Peyer's patch (tissue), 4 donors: ENCODE measurements at regions not wholly inside any gene's neighbourhood (a gene's known extent, or its start where the extent isn't known, plus 50 kb on each side); places are given as distances from the start of the nearest gene placed in this dataset.

Experiments
- POLR2A ChIP-seq, 2 donors: fragments of 450-650 bp; IDR thresholded peaks; one replicate each; pipeline ENCODE4 v1.5.1; 2017; ENCODE audit warnings: antibody characterized with exemption in 2 of 2, mild to moderate bottlenecking in 2 of 2, moderate library complexity in 2 of 2
- TF ChIP-seq, protein P1 (sequence below), 6 experiments: fragments of 450-650 bp in 4 of 6; fragments of 200-600 bp in 2 of 6; sonication (generic) in 1 of 6; IDR thresholded peaks; one replicate each; pipeline ENCODE4 v1.5.1; 2017 to 2019; ENCODE audit warnings: antibody characterized with exemption in 6 of 6, mild to moderate bottlenecking in 3 of 6, moderate library complexity in 1 of 6

DNA sequence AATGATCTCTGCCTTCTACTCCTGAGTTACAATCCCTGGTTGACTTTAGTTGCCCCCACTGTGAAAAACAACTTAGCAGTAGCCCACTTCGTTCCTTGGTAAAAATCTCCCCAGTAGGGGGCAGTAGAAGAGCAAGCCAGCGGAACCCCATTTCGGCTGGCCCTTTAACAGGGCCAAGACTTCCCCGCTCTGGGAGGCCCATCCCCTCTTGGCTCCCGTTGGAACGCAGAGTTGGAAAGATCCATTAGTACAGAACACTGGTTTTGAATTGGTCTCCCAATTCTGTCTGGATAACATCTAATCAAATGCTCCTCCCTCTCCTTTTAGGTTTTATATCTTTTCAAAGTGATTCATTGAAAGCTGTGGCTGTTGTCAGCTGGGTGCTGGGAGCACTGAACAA is 1133.3 kb downstream of the BCL11B start:
- TF ChIP-seq POLR2A (IDR thresholded peaks at IDR 0.05), result no peak
- TF ChIP-seq, protein P1, sequence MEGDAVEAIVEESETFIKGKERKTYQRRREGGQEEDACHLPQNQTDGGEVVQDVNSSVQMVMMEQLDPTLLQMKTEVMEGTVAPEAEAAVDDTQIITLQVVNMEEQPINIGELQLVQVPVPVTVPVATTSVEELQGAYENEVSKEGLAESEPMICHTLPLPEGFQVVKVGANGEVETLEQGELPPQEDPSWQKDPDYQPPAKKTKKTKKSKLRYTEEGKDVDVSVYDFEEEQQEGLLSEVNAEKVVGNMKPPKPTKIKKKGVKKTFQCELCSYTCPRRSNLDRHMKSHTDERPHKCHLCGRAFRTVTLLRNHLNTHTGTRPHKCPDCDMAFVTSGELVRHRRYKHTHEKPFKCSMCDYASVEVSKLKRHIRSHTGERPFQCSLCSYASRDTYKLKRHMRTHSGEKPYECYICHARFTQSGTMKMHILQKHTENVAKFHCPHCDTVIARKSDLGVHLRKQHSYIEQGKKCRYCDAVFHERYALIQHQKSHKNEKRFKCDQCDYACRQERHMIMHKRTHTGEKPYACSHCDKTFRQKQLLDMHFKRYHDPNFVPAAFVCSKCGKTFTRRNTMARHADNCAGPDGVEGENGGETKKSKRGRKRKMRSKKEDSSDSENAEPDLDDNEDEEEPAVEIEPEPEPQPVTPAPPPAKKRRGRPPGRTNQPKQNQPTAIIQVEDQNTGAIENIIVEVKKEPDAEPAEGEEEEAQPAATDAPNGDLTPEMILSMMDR (IDR thresholded peaks at IDR 0.05), result peak; percentile 10 to 58 (median 50)
